CD14-positive monocyte (primary cell): ENCODE measurements at regions not wholly inside any gene's neighbourhood (a gene's known extent, or its start where the extent isn't known, plus 50 kb on each side); places are given as distances from the start of the nearest gene placed in this dataset.

Source experiments
- DNase-seq, 3 donors: peaks; one replicate each; pipeline ENCODE4 v3.0.0-alpha.2; 2011 to 2022
- H2AFZ ChIP-seq: 2 replicates; pipeline ENCODE4 v1.6.0; 2012; ENCODE audit warnings: mild to moderate bottlenecking, low read depth, low read length, inconsistent platforms; ENCODE audit not compliant: insufficient read depth, poor library complexity, severe bottlenecking
- H3K27ac ChIP-seq, 2 donors: 1 replicate in 1 of 2; 2 replicates in 1 of 2; pipeline ENCODE4 v1.5.1; 2012 to 2013; ENCODE audit warnings: low read length in 2 of 2, control low read depth in 1 of 2, inconsistent platforms in 1 of 2, low read depth in 1 of 2, mild to moderate bottlenecking in 1 of 2
- H3K27me3 ChIP-seq, 2 donors: one replicate each; pipeline versions ENCODE4 v1.6.0 to v1.6.1; 2011 to 2013; ENCODE audit warnings: low read length in 2 of 2; ENCODE audit not compliant: control insufficient read depth in 2 of 2, insufficient read depth in 2 of 2
- H3K36me3 ChIP-seq, 2 donors: replicated peaks in 1 of 2; 1 replicate in 1 of 2; 2 replicates in 1 of 2; pipeline versions ENCODE4 v1.5.1 to v1.6.1; 2012 to 2013; ENCODE audit warnings: low read length in 2 of 2, control low read depth in 1 of 2, inconsistent platforms in 1 of 2, mild to moderate bottlenecking in 1 of 2; ENCODE audit not compliant: insufficient read depth in 2 of 2, control insufficient read depth in 1 of 2
- H3K4me1 ChIP-seq, 2 donors: 1 replicate in 1 of 2; 2 replicates in 1 of 2; pipeline versions ENCODE4 v1.5.1 to v1.6.1; 2012 to 2013; ENCODE audit warnings: low read length in 2 of 2, control low read depth in 1 of 2, inconsistent platforms in 1 of 2, mild to moderate bottlenecking in 1 of 2, moderate library complexity in 1 of 2; ENCODE audit not compliant: insufficient read depth in 2 of 2, control insufficient read depth in 1 of 2
- H3K4me2 ChIP-seq: replicated peaks from 2 replicates; pipeline ENCODE3; 2012; ENCODE audit warnings: low read length, moderate library complexity, mild to moderate bottlenecking; ENCODE audit not compliant: poor library complexity, severe bottlenecking; ENCODE audit errors: extremely low read depth
- H3K4me3 ChIP-seq, 3 experiments: fragments of 200-600 bp in 1 of 3; sonication (generic) in 1 of 3; replicated peaks in 1 of 3; 1 replicate in 2 of 3; 2 replicates in 1 of 3; pipeline ENCODE4 v1.5.1; 2011 to 2013; ENCODE audit warnings: low read length in 3 of 3, mild to moderate bottlenecking in 3 of 3, control low read depth in 2 of 3, low read depth in 2 of 3, inconsistent platforms in 1 of 3, moderate library complexity in 1 of 3
- H3K79me2 ChIP-seq: 2 replicates; pipeline ENCODE4 v1.6.0; 2012; ENCODE audit warnings: mild to moderate bottlenecking, control low read depth, inconsistent platforms, low read length, moderate library complexity; ENCODE audit not compliant: insufficient read depth
- H3K9ac ChIP-seq: 2 replicates; pipeline ENCODE4 v1.6.0; 2017; ENCODE audit warnings: low read length, mild to moderate bottlenecking; ENCODE audit not compliant: insufficient read depth, poor library complexity, severe bottlenecking
- H3K9me3 ChIP-seq, 2 donors: replicated peaks in 1 of 2; 1 replicate in 1 of 2; 2 replicates in 1 of 2; pipeline versions ENCODE4 v1.5.1 to v1.6.1; 2012 to 2013; ENCODE audit warnings: low read length in 2 of 2, control low read depth in 1 of 2; ENCODE audit not compliant: control insufficient read depth in 1 of 2, insufficient read depth in 1 of 2
- H4K20me1 ChIP-seq: 2 replicates; pipeline ENCODE4 v1.6.0; 2012; ENCODE audit warnings: mild to moderate bottlenecking, low read length, control low read depth, moderate library complexity; ENCODE audit not compliant: insufficient read depth
- H3K27ac Mint-ChIP-seq, 7 donors: one replicate each; pipeline ENCODE4 v1.8.0; 2020; ENCODE audit warnings: mild to moderate bottlenecking in 7 of 7, mixed read lengths in 7 of 7, moderate library complexity in 6 of 7, inconsistent platforms in 2 of 7
- H3K27me3 Mint-ChIP-seq, 3 donors: one replicate each; pipeline ENCODE4 v1.8.0; 2021 to 2022; ENCODE audit warnings: low read depth in 3 of 3, mild to moderate bottlenecking in 3 of 3, mixed read lengths in 3 of 3, moderate library complexity in 3 of 3, inconsistent platforms in 1 of 3
- H3K36me3 Mint-ChIP-seq, 2 donors: one replicate each; pipeline ENCODE4 v1.8.0; 2020; ENCODE audit warnings: mixed read lengths in 2 of 2, inconsistent platforms in 1 of 2, mild to moderate bottlenecking in 1 of 2
- H3K4me1 Mint-ChIP-seq: one replicate; pipeline ENCODE4 v1.8.0; 2020; ENCODE audit warnings: mild to moderate bottlenecking, mixed read lengths
- H3K4me3 Mint-ChIP-seq, 2 donors: one replicate each; pipeline ENCODE4 v1.8.0; 2020; ENCODE audit warnings: mild to moderate bottlenecking in 2 of 2, mixed read lengths in 2 of 2, moderate library complexity in 1 of 2
- H3K9me3 Mint-ChIP-seq, 7 donors: one replicate each; pipeline ENCODE4 v1.8.0; 2020 to 2022; ENCODE audit warnings: mixed read lengths in 7 of 7, mild to moderate bottlenecking in 6 of 7, moderate library complexity in 6 of 7, inconsistent platforms in 2 of 7
- CTCF ChIP-seq: fragments of 200-600 bp; IDR thresholded peaks from one replicate; pipeline ENCODE4 v1.8.0; 2022; ENCODE audit warnings: antibody characterized with exemption, mild to moderate bottlenecking
- WGBS: methylation state at CpG from one replicate; pipeline ENCODE4 v1.1.5; 2013; ENCODE audit warnings: missing lambda C conversion rate; ENCODE audit not compliant: insufficient coverage; 5-methylcytosine and 5-hydroxymethylcytosine counted together
- intact Hi-C, 2 donors: fragments of 100-400 bp; cut with micrococcal nuclease; formaldehyde crosslinking; loops; one replicate each; pipeline versions ENCODE4 v1.15.0 to v1.15.1; 2023

DNA sequence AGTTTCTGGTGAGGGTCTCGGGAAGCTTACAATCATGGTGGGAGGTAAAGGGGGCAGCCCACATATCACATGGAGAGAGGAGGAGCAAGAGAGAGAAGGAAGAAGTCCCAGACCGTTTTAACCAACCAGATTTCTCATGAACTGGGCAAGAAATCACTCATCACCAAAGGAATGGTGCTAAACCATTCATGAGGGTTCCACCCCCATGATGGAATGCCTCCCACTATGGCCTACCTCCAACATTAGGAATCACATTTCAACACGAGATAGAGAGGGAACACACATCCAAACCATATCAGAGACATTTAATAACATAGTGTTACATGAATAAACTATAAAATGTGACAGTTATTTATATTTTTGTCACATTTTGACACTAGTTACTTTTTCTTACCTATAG lies 214.8 kb upstream of the MAGI2 start:
- Histone ChIP-seq H3K4me3 (no peak overlapping the region), H3K27ac (no peak overlapping the region), H4K20me1 (no peaks in the 10 kb centered on the region), H2AFZ (no peak overlapping the region), H3K27me3 (no peaks in the 10 kb centered on the region), H3K9me3 (peaks cover 0 to 10% of the 10 kb centered on the region in 2 donors), H3K4me1 (no peaks in the 10 kb centered on the region), H3K4me2 (no peak overlapping the region), H3K36me3 (no peaks in the 10 kb centered on the region), H3K9ac (no peak overlapping the region), H3K79me2 (no peaks in the 10 kb centered on the region)
- no peak overlapping the region for H3K27ac Mint-ChIP-seq
- H3K4me3 Mint-ChIP-seq: no peak overlapping the region
- no peaks in the 10 kb centered on the region for H3K36me3 Mint-ChIP-seq
- TF ChIP-seq CTCF: no peak
- WGBS: no CpG with 5 or more reads among the region's 3 CpGs
- peaks cover 2 to 15% (median 6%) of the 10 kb centered on the region in 7 donors for H3K9me3 Mint-ChIP-seq
- intact Hi-C loops: no loop called here
- H3K27me3 Mint-ChIP-seq: no peaks in the 10 kb centered on the region
- DNase-seq: no peak
- no peaks in the 10 kb centered on the region for H3K4me1 Mint-ChIP-seq

GRCh38 chr7:79666472-79666871 lies 213.0 kb upstream of the MAGI2 start:
- intact Hi-C loops: no loop called here
- H3K4me3 ChIP-seq: no peak overlapping the region
- no peaks in the 10 kb centered on the region for H3K36me3 ChIP-seq
- no peak overlapping the region for H3K4me3 Mint-ChIP-seq
- H3K79me2 ChIP-seq: no peaks in the 10 kb centered on the region
- peaks cover 0 to 10% of the 10 kb centered on the region in 2 donors for H3K9me3 ChIP-seq
- no peaks in the 10 kb centered on the region for H4K20me1 ChIP-seq
- H3K27me3 ChIP-seq: no peaks in the 10 kb centered on the region
- no peak for TF ChIP-seq CTCF
- WGBS: no CpG with 5 or more reads among the region's 3 CpGs
- H3K36me3 Mint-ChIP-seq: no peaks in the 10 kb centered on the region
- no peak for DNase-seq
- H3K9ac ChIP-seq: no peak overlapping the region
- no peak overlapping the region for H2AFZ ChIP-seq
- peaks cover 2 to 15% (median 6%) of the 10 kb centered on the region in 7 donors for H3K9me3 Mint-ChIP-seq
- H3K27ac Mint-ChIP-seq: no peak overlapping the region
- H3K4me2 ChIP-seq: no peak overlapping the region
- no peak overlapping the region for H3K27ac ChIP-seq
- no peaks in the 10 kb centered on the region for H3K4me1 Mint-ChIP-seq
- H3K4me1 ChIP-seq: no peaks in the 10 kb centered on the region
- no peaks in the 10 kb centered on the region for H3K27me3 Mint-ChIP-seq
